Dedifferentiated amniotic fluid mesenchymal stem cell (primary cell): ENCODE measurements at regions not wholly inside any gene's neighbourhood (a gene's known extent, or its start where the extent isn't known, plus 50 kb on each side); places are given as distances from the start of the nearest gene placed in this dataset.

Source experiments
- DNase-seq: peaks from one replicate; pipeline ENCODE4 v3.0.0-alpha.2; 2016; ENCODE audit errors: extremely low spot score

DNA sequence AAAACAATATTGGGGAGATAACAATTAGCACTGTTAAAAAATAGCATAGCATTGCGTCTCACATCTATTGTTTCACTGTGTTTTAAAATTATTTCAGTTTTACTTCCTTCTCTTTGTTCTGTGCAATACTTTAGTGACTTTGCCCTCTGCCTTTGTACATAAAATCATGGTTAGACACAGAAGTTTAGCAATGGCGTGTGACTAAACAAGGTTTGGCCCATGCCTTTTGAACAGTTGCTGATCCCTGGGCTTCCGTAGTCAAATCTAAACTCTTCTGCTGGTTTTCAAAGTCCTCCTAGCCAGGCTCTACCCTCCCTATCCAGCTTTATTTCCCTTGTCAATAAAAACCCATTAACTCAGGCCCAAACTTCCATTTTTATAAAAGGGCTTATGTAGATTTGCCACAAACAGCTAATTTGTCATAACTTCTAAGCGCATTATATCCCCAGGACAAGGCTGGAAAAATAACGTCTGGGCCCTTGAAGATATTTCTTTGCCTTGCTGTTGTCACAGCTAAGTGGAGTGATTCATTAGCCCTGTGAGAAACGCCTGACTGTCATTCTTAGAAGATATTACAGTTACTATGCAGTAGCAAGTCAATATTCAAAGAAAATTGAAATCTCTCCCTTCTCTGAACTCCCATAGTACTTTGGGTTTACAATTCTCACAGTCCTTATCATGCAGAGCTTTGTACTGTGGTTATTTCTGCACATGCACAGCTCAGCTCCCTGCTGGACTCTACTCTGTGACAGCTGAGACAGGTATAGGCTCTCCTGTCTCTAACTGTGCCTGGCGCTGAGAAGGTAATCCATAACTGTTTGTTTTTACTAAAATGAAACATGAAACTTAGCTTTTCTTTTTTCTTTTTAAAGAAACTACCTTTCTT, 123.4 kb upstream of the SLC24A5 start:
- DNase-seq, result no peak

- DNase-seq, result no peak
These were observed 122.2 kb upstream of the SLC24A5 start for GRCh38 chr15:47998619-47999019.

DNA sequence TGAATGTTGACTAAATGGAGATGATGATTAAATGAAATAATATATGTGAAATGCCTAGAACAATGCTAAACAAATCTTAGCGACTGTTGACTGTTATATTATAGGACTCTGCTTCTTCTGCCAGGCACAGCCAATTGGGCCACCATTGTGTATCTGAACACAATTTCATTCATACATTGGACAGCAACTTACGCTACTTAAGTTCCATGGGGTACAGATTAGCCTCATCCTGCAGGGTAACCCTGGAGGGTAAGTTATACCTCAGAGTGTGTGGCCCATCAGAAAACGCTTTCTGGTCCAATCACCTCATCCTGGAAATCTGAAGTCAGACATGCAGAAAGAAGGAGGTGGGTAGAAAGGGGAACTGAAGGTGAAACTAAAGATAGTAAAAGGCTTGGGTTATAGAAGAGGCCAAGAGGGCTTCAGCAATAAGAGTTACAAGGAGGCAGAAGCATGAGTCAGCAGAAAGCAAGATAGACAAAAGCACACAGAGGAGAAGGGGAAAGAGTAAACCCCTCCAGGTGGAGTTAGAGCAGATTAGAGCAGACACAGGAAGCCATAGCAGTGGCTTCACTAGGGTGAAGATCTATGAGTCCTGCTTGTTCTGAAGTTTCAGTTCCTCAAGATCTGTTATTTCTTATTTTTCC, 119.3 kb upstream of the SLC24A5 start:
- no peak for DNase-seq

- DNase-seq, result no peak
These were observed 118.0 kb upstream of the SLC24A5 start for GRCh38 chr15:48002767-48003166.

- DNase-seq, result no peak
These were observed 117.3 kb upstream of the SLC24A5 start for GRCh38 chr15:48003441-48003840.

DNA sequence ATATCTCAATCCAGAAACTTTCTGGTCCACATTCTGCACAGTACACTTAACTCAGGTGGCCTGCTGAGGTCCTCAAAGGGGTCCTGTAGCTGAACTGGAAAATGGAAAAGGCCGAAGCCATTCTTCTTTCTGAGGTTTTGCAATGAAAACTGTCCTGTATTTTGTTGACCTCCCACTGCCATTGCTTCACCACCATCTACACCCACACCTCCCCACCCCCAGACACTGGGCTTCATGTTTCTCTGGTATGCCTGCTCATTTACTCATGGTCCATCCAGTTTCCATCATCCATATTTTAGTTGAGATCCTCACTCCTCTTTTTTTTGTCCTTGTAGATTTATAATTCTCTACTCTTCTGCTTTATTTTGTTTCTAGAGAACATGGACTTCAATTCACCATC, 115.7 kb upstream of the SLC24A5 start:
- DNase-seq, result no peak

- DNase-seq, result no peak
These were observed 114.7 kb upstream of the SLC24A5 start for GRCh38 chr15:48006031-48006511.

DNA sequence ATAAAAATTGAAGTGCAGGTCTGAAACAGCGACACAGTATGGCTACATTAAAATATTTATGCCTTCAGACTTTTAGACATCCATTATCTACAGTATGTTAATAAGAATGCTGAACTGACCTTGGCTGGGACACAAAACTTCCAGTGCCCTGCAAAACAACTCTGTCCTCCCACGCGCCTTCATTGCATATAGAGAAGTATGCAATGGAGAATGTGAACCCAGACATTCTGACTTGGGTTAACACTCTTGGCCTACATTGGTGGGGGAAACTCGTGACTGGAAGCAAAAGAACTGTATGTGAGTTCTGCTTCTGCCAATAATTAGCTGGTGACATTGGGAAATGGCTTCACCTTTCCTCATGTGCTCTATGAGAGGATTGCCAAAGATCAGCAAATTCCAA, 110.5 kb upstream of the SLC24A5 start:
- DNase-seq, result no peak

GRCh38 chr15:48012191-48012590, 108.6 kb upstream of the SLC24A5 start:
- no peak for DNase-seq

DNA sequence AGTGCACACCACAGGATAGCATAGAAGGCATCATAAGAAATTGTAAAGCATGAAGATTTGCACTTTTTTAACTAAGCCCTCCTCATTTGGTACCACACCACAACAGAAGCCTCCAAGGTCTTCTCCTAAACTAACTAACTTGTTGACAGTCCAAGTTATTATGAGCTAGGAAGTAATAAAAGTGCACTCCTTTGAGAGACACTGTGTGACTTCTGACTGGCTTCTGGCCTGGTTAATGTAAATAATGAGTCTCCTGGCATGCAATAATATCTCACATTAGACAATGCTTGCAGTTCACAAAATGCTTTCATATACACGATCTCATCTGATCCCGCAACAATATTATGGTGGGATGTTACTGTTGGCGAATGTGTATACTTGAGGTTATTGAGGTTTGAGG, 103.9 kb upstream of the SLC24A5 start:
- no peak for DNase-seq

- DNase-seq, result no peak
These were observed 103.0 kb upstream of the SLC24A5 start for GRCh38 chr15:48017747-48018146.

DNA sequence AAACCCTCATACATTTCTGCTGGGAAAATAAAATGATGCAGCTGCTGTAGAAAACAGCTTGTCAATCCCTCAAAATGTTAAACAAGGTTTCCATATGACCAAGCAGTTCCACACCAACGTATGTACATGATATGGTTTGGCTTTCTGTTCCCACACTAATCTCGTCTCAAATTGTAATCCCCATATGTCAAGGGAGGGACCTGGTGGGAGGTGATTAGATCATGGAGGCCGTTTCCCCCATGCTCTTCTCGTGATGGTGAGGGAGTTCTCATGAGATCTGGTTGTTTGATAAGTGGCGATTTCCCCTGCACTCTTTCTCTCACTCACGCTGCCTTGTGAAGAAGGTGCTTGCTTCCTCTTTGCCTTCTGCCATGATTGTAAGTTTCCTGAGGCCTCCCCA, 100.6 kb upstream of the SLC24A5 start:
- no peak for DNase-seq

- no peak for DNase-seq
These were observed 99.3 kb upstream of the SLC24A5 start for GRCh38 chr15:48021336-48022086.

GRCh38 chr15:48025118-48025517, 95.7 kb upstream of the SLC24A5 start:
- DNase-seq, result no peak

DNA sequence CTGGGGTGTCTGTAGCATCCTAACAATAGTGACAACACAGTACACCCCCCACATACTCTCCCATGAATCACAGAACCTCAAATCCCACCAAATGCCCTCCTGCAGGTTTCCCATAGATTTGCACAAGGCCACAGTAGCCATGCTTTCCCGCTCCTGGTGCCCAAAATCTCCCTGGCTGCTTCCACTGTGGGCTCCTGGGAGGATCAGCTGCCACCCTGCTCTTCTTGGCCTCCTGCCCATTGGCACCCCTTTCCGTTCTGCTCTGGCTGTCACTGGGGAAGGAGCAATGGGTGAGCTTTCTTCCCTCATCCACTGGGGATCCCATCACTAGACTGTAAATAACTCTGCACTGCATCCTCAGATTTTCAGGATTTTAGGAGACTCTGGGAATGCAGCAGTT, 92.1 kb upstream of the SLC24A5 start:
- DNase-seq, result no peak

- DNase-seq, result no peak
These were observed 91.1 kb upstream of the SLC24A5 start for GRCh38 chr15:48029642-48030041.

GRCh38 chr15:48031466-48031865, 89.3 kb upstream of the SLC24A5 start:
- no peak for DNase-seq

DNA sequence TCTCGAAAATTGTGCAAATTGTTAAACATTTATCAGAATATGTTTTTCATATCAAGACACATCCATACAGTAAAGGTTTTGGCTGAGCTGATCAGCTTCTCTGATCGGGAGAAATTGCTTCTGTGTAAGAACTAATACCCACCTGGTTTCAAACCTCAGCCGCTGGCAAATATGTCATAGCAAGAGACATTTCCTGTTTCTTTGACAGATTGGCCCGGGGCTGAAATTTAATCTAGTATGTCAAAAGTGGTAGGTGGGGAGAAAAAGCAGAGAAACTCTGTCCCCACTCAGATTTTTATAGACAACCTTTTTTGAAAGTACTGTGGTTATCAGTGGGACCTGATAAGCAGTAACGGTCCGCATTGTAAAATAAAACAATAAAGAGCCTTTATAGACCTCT, 88.8 kb upstream of the SLC24A5 start:
- no peak for DNase-seq

DNA sequence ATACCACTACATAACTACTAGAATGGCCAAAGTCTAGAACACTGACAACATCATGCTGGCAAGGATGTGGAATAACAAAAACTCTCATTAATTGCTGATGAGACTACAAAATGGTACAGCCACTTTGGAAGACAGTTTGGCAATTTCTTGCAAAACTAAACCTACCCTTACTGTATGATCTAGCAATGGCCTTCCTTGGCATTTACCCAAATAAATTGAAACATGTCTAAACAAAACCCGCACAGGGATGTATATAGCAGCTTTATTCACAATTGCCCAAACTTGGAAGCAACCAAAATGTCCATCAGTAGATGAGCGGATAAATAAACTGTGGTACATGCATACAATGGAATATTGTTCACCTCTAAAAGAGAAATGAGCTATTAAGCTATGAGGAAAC, 87.9 kb upstream of the SLC24A5 start:
- no peak for DNase-seq

GRCh38 chr15:48038221-48038620, 82.6 kb upstream of the SLC24A5 start:
- DNase-seq, result no peak

DNA sequence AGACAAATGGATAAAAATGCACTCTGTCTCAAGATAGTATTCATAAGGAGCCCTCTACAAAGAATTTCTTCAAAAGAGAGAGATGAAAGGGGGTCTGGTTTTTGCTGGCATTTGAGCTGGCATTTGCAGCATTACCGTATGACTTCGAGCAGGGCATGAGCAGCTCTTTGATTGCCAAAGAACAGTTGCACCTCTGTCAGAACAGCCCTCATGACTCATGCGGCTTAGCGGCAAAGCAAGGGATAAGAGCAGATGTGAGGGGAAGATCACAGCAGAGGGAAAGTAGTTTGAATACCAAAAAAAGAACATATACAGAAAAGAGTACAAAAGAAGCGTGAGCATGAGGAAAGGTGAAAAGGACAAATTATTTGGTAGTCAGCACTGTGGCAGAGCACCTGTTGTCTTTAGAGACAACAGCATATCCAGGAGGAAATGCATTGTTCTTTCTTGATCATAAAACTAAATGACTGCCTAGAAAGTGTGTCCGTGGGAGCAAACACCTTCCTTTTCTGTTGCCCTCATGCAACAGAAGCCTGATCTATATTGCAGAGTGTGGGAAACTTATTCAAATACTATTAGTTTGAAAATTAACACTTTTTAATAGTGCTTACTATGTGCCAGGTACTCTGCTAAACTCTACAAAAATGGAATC, 80.5 kb upstream of the SLC24A5 start:
- DNase-seq, result no peak

DNA sequence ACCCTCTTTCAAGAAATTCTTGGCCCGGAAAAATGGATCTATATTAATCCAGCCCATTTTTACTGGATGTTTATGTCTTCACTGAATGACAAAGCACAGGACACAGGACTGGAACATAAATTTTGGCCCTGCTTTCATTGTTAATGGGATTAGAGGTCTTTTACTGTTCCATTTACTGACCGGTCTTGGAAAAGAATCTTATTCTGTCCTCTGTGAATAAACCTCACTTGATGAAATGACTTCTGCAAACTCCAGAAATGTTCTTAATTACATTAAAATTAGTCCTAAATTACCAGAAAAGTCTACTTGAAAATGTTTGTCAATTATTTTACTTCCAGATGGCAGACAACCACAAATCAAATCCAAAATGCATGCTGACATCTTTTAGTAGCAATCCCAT, 79.3 kb upstream of the SLC24A5 start:
- DNase-seq, result no peak
